ENCODE measurements at regions not wholly inside any gene's neighbourhood (a gene's known extent, or its start where the extent isn't known, plus 50 kb on each side); places are given as distances from the start of the nearest gene placed in this dataset.
A peak's percentile ranks its signal among the peaks of the same experiment; 100 is the strongest.

DNA sequence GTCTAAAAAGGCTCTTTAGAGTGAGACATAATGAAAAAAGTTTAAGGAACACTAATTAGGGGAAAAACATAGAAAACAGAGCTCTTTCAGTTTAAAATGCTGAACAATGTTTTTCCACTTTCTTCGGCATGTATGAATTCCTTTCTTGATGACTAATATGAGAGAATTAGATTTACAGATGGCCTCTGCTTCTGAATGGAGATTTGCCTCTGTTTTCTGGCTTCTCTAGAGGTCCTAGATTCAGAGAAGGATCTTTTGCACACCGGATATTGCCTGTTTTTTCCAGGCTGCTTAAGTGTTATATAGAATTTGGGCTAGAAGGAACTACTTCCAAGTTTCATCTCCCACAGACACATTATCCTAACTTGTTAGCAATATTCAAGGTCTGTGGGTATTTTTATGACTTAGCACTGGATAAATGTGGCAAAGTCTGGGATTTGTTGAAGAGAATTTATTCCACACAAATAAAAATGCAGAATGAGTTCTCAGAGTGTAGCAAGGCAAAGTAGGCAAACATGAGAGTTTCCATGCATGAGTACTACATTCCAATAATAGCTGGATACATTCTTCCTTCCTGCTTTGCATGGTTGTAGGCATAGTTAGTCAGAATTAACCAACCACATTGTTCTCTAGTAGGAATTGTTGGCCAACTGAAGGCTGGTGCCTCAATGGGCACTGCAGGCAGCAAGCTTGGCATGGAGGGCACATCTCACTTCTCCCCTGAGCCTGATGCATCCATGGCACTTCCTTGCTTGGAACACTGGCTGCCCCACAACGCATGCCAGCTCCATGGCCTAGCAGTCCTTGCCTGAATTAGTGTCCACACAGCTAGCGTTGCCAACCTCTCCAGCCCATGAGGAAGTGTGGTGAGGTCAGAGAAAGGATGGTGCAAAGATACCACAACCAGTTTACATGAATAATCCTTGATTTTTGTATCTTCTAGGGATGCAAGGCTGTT, 224.2 kb downstream of the CLIC5 start:
- peak in 1 of 2 experiments; percentile 31 for DNase-seq

DNA sequence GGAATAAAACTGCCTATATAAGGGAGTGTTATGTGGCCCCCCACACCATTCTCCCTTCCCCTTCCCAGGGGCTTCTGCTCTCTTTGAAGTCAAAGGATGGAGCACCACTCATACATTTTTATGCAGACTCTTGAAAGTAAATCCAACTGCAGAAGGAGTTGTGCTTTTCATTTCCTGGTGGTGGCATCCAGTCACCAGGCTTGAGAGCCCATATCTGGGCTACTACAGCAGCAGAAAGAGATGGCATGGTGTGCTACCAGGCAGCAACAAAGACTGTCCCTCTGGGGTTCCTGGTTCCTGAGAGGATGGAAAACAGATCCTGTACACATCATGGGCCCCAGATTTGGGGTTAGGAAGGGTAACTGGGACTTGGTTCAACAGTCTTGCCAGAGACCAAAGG, 226.4 kb downstream of the CLIC5 start:
- no peak for DNase-seq

DNA sequence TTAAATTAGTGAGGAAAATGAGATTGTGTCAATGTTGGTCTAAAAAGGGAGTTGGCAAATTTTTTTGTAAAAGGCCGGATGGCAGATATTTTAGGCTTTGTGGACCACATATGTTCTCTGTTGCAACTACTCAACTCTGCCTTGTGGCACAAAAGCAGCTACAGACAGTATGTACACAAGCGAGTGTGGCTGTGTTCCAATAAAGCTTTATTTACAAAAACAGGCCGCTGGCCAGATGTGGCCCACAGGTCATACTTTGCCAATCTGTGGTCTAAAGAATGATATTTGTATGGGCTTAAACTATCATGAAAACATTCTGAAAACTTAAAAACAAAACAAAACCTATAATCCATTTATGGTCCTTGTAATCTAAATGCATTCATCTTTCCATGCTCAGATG, 228.3 kb downstream of the CLIC5 start:
- no peak for DNase-seq

DNA sequence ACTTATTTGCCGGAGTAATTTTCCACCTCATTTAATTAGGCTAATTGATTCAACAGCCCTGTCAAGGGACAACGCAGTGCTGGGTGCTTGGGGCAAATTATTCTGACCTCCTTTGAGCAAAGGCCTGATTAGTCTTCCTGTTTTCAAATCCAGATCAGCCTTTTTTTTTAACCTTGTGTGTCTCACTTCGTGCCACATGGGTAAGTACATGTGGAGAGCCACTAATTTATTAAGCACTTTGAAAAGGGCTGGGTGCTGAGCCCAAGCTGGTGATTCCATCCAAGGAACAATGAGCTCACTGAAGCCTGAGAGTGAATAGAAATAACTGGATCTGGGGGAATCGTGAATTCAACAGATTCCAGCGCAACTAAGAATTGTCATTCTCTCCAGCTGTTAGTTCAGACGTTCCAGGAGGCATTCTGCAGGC, 229.3 kb downstream of the CLIC5 start:
- DNase-seq: no peak

DNA sequence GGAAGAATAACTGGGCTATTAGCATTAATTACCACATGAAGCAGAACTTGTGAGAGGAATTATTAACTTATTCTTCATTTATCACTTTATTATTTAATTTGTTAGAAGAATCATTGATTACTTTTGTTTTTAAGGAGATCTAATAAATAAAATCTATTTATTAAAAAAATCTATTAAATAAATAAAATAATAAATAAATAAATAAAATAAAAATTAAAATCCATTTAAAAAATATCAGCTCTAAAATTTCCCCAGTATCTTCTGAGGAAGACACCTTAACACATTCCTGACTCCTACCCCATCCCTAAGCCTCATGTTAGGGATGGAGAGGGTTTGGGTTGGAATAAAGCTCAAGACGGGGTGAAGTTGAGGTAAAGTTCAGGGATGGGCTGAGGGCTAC, 231.4 kb downstream of the CLIC5 start:
- no peak for DNase-seq

DNA sequence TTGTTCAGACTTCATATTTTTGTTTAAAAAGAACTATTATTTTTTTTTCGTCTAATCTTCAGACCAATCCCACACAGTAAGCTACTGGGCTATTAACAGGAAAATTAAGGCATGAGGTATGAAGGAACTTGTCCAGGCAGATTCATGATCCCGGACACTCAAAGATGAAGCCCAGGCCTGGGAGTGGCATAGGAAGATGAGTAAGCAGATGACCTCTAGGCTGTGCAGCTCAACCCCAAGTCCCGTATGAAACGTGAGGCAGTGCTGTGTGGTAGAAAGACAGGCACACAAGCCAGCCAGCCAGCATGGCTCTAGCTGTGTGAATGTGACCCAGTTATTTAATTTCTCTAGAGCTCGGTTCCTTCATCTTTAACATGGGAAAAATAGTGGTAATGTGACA, 231.9 kb downstream of the CLIC5 start:
- no peak for DNase-seq

DNA sequence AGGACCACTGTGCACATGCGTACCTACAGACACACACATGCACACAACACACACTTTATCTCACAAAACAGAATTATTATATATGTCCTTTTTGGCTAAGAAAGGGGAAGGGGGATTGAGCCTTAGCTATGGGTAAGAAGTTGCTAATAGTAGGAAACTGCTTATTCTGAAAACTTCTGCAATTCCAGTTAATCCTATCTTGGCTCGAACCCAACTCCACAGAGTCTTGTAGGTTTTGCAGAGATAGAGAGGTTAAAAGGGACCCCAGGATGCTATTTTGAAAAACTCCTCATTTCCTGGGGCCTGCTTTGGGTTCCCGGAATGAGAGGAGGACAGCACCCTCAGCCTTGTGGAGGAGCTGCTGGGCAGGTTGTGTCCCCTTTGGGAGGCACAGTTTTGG, 233.8 kb downstream of the CLIC5 start:
- DNase-seq: no peak

DNA sequence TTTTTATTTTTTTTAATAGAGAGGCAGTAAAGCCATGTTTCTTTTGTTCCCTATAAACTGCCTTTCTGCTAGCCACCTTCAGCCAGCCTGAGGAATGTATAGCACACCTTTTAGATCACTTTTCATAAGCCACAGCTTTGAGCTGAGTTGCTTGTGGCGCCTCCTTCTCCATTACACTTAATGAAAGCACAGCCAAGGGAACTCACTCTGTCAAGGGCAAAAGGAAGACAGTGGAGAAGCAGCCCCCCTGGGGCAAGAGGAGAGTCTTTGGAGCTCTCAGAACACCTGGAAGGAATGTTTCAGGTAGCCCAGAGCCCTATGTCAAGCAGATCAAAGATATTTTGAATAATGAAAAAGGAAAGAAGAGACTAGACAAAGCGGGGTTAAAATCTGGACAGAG, 235.1 kb downstream of the CLIC5 start:
- no peak for DNase-seq

DNA sequence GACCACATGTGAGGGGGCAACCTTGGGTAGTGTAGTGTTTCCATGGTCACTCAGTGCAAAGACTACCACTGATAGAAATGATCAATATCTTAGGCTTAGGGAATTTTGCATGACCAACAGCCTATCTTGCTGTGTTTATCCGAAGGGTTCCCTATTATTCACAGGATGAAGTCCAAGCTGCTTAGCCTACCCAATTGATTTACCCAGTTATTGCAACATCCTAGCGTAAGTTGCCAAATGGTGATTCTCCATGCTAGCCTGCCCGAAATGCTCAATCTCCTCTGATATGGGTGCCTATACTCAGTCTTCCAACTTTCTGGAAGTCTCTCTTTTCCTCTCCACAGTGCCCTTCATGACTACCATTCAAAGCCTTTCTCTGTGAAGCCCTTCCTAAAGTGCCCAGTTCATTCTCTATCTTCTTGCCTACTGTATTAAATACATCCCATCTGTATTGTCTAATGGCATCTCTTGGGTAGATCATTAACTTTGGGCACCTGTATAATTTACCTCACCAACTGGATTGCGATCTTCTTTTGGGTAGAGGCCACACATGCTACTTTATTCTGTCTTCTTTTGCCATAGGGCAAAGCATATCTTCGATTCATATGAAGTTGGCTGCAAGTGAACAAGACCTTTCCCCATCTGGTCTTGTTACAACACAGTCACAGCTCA, 240.5 kb downstream of the CLIC5 start:
- DNase-seq: no peak

DNA sequence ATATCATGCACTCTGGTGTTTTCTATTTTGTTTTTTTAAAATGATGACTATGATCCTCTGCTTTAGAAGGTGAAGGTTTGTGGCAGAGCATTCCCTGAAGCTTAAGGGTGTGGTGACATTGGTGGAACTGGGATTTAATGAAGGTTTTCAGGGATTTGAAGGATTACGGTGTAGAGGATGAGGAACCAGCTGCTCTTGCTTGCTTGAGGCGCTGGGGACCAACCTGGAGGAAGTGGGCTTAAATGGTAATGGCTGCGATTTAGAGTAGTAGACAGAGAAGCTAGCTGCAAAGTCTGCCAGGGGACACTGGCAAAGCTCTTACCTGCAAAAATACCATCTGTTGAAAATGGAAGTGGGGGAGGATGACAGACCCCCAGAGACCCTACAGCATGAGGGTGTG, 241.8 kb downstream of the CLIC5 start:
- no peak for DNase-seq

DNA sequence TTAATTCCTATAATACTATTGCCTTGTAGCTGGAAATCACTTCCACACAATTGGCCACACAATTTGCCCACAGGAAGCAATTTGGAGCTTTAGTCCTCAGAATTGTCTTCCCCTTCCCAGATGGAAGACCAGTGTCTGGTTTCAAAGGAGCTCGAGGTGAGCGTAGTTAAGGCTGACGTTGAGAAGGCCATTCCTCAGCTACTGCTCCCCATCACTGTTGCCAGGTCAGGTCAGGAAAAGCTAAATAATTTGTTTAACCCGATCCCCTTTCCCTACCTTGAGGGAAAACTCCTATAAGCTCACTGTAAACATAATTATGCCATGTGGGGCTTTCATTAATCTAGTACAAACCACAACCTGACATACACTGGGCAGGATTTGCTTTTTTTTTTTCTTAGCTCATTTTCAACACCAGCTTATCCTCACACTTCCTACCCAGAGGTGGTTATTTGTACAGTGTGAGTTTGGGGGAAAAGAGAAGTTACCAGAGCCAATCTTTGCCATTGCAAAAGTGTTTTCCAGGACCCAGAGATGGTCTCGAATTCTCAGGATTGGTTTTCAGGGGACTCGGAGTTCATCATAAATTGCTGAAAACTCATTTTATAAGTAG, 242.7 kb downstream of the CLIC5 start:
- no peak for DNase-seq

DNA sequence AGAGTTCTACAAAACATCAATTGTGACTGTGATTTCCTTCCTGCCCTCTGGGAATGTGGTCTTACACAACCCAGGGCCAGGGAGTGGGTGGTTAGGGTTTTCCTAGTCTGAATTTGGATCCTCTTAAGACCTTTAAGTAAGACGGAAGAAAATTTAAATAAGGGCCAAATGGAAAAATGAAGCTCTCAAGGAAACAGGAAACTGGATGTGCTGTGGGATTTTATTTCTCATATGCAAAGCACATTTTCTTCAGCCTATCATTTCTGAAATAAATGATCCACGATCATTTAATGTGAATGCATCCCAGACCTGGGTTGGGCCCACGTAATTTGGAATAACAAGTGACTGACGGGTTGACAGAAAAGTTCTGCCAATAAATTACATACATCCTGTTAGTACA, 243.6 kb downstream of the CLIC5 start:
- DNase-seq: no peak

DNA sequence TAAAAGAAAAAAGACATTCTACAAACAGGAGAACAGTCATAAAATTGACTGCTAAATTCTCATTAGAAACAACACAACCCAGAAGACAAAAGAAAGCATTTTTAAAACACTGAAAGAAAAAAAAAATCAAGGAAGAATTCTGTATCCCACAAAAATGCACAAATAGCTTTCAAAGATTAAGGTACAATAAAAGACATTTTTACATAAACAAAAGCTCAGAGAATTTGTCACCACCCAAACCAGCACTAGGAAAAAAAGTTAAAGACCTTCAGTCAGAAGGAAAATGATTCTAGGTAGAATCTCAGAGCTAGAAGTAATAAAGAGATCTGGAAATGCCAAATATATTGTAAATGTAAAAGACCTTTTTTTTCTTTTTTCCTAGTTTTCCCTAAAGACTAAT, 252.4 kb downstream of the CLIC5 start:
- DNase-seq: no peak

DNA sequence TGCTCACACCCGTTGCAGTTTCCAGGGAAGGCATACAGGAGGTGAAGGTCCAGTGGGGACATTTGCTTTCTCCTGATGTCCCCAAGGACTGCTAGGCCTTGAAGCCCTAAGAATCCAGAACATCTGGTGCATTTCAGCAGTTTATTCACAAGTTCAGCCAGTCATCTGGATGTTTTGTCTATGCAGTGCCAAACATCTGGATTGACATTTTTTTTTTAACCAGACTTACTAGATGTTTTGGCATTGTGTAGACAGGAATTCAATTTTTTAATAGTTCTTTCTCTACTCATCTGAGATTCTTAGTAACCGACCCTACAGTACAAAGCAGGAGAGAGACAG, 256.2 kb downstream of the CLIC5 start:
- no peak for DNase-seq

DNA sequence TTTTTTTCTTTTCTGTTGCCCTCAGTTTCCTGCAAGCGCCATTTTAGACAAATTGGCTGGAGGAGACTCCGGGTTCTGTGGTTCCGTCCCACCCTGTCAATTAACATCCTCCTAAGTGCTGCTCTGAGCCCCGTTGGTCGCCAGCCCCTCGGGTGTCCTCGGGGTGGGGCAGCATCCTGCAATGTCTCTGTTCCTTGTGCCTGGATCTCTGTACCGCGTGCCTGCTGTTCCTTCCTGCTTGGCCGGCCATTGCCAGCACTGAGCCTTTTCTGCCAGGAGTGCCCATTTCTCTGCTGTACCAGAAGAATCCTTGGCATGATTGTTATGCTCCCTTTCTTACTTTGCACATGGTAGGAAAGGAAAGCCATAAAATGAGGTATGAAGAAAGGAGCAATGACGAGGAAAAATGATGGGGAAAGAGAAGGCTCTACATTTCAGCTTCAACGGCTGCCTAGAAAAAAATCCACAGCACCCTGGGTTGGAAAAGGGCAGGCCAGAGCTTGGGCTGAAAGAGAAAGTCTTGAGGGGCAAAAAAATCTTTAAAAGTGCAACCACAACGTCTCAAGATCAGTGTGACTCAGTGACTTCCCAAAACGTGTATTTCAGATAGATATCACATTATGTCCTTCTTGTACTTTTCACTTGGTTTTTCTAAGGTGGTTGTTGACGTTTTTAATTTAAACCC, 256.7 kb downstream of the CLIC5 start:
- DNase-seq: no peak

DNA sequence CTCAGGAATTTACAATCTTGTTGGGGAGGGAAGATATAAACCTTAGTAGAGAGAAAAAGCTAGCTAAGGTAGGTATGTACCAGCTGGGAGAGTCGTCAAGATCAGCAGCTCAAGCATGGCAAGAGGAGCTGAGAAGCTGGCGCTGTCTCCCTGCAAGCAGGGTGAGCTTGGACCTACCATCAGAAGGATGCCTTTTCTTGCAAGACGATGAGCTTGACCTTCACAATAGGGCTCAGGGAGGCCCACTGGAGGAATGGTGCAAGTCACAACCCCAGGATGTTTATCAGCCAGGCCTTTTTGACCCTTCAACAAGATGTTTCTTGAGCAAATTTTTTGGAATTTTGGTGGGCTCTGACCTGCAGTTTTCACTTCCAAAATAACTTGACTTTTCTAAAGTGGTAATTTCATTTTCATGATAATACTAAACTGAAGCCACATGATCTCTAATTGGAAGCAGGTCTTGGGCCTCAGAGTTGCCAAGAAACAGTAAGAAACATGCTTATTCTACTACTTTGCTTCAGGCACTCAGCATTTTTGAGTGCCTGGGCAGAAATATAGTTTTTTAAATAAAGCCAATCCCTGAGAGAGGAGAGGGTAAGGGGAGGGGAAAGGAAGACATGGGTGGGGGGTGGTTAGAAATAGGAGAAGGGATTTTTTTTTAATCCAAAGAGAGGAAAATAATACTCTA, 258.1 kb downstream of the CLIC5 start:
- no peak for DNase-seq

DNA sequence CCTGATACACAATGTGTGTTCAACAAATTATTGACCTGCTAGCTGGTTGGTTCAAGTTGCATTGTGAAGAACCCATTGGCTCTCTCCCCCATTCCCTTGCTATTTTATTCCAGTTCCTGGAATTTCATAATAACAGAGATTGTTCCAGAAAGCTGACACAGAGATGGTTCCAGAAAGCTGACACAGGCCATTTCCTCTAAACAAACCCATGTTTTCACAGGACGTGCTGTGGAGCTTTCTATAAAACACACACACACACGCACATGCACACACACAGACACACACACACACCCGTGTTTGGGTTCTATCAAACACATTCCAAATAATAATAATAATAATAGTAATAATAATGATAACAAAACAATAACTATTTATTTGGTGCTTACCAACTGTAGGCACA, 259.1 kb downstream of the CLIC5 start:
- no peak for DNase-seq

DNA sequence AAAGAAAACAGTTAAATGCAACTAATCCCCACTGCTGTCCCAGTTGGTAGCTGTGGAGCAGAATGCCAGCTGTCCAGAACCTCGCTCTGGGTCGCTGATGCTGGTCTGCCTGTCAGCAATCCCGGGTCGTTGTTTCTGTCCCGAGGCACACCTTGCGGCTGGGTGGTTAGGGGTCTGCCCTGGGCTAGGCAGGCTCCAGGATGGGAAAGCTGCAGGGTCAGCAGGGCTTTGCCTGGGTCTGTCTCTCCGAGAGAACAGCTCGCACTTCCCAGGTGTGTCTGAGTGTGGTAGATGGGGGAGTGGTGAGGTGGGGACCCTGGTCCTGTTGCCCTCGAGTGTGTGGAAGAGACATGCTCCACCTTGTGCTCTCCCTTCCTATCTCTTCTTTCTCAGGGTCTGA, 261.2 kb downstream of the CLIC5 start:
- no peak for DNase-seq

DNA sequence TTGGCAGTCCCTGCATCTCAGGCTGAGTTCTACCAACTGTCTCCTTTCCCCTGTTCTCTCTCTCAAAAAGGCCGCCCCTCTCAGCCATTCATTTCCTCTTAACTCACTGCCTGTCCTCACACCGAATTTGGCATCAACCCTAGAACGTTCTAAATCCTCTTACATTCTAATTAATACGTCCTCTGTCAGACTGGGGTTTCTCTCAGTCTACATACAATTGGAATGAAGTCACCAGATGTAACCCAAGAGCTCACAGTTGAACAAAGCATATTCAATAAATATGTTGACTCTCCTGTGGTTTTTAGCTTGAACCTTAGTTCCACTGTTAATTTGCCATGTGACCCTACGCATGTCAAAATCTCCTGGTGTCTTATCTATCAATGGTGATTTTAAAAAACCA, 269.6 kb downstream of the CLIC5 start:
- no peak for DNase-seq

DNA sequence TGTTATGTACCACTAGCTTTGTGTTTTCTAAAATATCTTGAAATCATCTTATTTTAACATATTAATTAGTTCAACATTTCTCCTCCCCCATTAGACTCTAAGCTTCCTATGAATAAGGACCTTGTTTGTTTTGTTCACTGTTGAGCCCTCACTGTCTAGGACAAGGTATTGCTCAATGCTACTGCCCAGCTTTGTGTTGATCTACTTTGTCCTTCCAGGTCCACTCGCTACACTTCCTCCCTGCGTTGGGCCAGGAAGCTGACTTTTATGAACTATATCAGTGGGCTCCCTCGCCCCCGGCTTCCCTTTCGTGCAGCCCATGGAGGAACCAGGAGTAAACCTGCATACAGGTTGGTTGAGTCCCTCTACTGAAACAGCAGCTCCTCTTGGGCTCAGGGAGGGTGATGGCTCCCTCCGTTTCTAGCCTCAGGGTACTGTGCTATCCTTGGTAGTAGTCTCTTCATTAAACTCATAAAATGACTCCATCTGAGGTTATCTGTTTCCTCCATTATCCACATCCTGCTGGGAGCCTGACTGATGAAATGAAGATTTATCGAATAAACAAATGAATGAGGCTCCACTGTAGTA, 272.5 kb downstream of the CLIC5 start:
- DNase-seq: no peak

DNA sequence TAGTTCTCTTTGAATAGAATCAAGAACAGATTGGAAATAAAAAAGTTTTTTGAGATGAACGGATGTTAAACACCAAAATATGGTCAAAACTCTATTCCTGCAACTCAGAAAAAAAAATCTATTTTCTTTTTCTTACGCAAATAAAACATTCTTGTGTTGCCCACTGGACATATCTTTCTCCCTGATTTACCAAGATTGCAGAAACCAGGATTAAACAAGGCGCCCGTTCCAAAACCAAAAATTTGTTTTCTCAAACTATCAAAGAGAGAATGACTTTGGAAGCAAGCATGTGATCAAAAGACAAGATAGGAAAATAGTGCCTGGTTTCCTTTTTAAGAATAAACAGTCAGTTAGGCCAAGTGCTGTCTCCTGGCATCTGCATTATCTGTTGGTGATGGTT, 273.1 kb downstream of the CLIC5 start:
- no peak for DNase-seq

DNA sequence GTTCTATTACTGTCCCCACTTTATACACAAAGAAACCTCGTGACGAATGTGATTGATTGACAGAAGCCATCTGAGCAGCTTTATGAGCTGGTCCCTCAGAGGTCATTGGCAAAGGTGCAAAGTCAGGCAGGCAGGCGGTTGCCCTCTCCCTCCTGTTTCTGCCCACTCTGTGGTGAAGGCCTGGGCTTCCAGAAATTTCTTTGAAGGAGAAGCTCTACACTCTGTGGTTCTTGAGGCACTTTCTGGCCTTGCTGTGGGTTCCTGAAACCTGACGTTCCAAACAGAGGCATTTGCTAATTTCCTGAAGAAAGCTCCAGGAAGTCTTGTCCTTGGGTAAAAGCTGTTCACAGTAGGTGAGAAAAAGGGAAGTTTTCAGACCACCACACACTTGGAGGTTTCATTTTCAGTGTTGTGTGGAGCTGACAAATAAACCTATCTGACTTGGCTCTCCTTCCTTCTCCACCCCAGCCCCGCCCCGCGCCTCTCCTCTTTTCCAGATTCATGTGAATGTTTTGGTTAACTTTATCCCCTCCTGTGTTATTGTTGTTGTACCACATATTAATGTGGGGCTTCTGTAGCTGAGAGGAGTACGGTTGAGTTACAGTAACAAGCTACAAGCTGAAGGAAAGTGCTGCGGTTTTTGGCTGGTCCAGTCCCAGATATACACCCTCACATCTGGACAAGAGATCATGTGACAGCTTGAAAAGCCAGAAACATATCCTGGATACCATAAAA, 274.1 kb downstream of the CLIC5 start:
- no peak for DNase-seq

All from NCI-H526 (cell line).